Breast epithelium (tissue), 4 donors: ENCODE measurements at regions not wholly inside any gene's neighbourhood (a gene's known extent, or its start where the extent isn't known, plus 50 kb on each side); places are given as distances from the start of the nearest gene placed in this dataset.
A peak's percentile ranks its signal among the peaks of the same experiment; 100 is the strongest.
"Not testable (repeated sequence)": the region's sequence is repeated elsewhere in the genome, so short reads cannot be mapped to it uniquely, and the experiment has no call there.

Experiments used
- DNase-seq, 2 donors: peaks; one replicate each; pipeline ENCODE4 v3.0.0-alpha.2; 2019; ENCODE audit warnings: low spot score in 2 of 2
- H3K27ac ChIP-seq, 2 donors: fragments of 200-600 bp; sonication (generic) in 1 of 2; one replicate each; pipeline ENCODE4 v1.5.1; 2016 to 2019; ENCODE audit warnings: mild to moderate bottlenecking in 1 of 2
- H3K27me3 ChIP-seq, 2 donors: fragments of 200-600 bp; sonication (generic) in 1 of 2; one replicate each; pipeline versions ENCODE4 v1.5.1 to v1.6.0; 2017 to 2019; ENCODE audit warnings: control low read depth in 1 of 2, mild to moderate bottlenecking in 1 of 2
- H3K36me3 ChIP-seq: fragments of 200-600 bp; one replicate; pipeline ENCODE4 v1.5.1; 2019
- H3K4me1 ChIP-seq, 2 donors: fragments of 200-600 bp; sonication (generic); one replicate each; pipeline ENCODE4 v1.5.1; 2016 to 2019; ENCODE audit warnings: control low read depth in 1 of 2
- H3K4me3 ChIP-seq, 3 donors: fragments of 200-600 bp; sonication (generic); 1 replicate in 2 of 3; 2 replicates in 1 of 3; pipeline ENCODE4 v1.5.1; 2016 to 2019; ENCODE audit warnings: mild to moderate bottlenecking in 3 of 3, moderate library complexity in 2 of 3
- H3K9me3 ChIP-seq, 2 donors: fragments of 200-600 bp; sonication (generic) in 1 of 2; one replicate each; pipeline ENCODE4 v1.5.1; 2016 to 2019; ENCODE audit warnings: control low read depth in 1 of 2
- CTCF ChIP-seq, 3 donors: fragments of 450-650 bp; IDR thresholded peaks; one replicate each; pipeline ENCODE4 v1.5.1; 2016 to 2017; ENCODE audit warnings: antibody characterized with exemption in 3 of 3, mild to moderate bottlenecking in 3 of 3, moderate library complexity in 3 of 3
- POLR2A ChIP-seq: fragments of 450-650 bp; IDR thresholded peaks from one replicate; pipeline ENCODE4 v1.6.1; 2016; ENCODE audit warnings: antibody characterized with exemption, mild to moderate bottlenecking, moderate library complexity
- POLR2AphosphoS5 ChIP-seq, 3 donors: sonication (generic); formaldehyde crosslinking; IDR thresholded peaks; one replicate each; pipeline ENCODE4 v1.6.1; 2017; ENCODE audit warnings: antibody characterized with exemption in 3 of 3
- intact Hi-C: fragments of 100-400 bp; cut with DNase I; formaldehyde crosslinking; loops from one replicate; pipeline ENCODE4 v1.15.1; 2023; ENCODE audit warnings: low total_unique reads

- no peaks in the 10 kb centered on the region for H3K27me3 ChIP-seq
- H3K27ac ChIP-seq: no peak overlapping the region
- no peaks in the 10 kb centered on the region for H3K36me3 ChIP-seq
- no peak for DNase-seq
- no peak for TF ChIP-seq CTCF (IDR thresholded peaks at IDR 0.05)
- TF ChIP-seq POLR2AphosphoS5 (IDR thresholded peaks at IDR 0.05): no peak
- no peak for TF ChIP-seq POLR2A
- intact Hi-C loops: no loop called here
- no peak overlapping the region for H3K4me3 ChIP-seq
- no peaks in the 10 kb centered on the region for H3K9me3 ChIP-seq
- H3K4me1 ChIP-seq: no peaks in the 10 kb centered on the region
Observed at GRCh38 chr6:134802426-134803058, 147.4 kb downstream of the ALDH8A1 start.

- DNase-seq: no peak
- no peak for TF ChIP-seq POLR2AphosphoS5 (IDR thresholded peaks at IDR 0.05)
- TF ChIP-seq POLR2A: no peak
- no peak for TF ChIP-seq CTCF (IDR thresholded peaks at IDR 0.05)
- H3K9me3 ChIP-seq: no peaks in the 10 kb centered on the region
- intact Hi-C loops: loop anchor here (1.0 kb wide), 1 partner anchor 9 kb away; no protein-coding TSS in a partner anchor
- no peaks in the 10 kb centered on the region for H3K27me3 ChIP-seq
- no peaks in the 10 kb centered on the region for H3K36me3 ChIP-seq
- no peak overlapping the region for H3K4me3 ChIP-seq
- H3K4me1 ChIP-seq: no peaks in the 10 kb centered on the region
- H3K27ac ChIP-seq: no peak overlapping the region
Observed at GRCh38 chr6:134797400-134798113, 152.3 kb downstream of the ALDH8A1 start.

- DNase-seq: no peak
- intact Hi-C loops: no loop called here
- TF ChIP-seq CTCF (IDR thresholded peaks at IDR 0.05): no peak
- TF ChIP-seq POLR2A: no peak
- no peak for TF ChIP-seq POLR2AphosphoS5 (IDR thresholded peaks at IDR 0.05)
- H3K36me3 ChIP-seq: no peaks in the 10 kb centered on the region
- H3K27ac ChIP-seq: peak overlapping the region in 1 of 2 donors; percentile 13
- no peaks in the 10 kb centered on the region for H3K4me1 ChIP-seq
- no peaks in the 10 kb centered on the region for H3K27me3 ChIP-seq
- H3K4me3 ChIP-seq: no peak overlapping the region
- H3K9me3 ChIP-seq: peaks cover 0 to 18% of the 10 kb centered on the region in 2 donors
Observed at GRCh38 chr6:134795691-134796090, 154.2 kb downstream of the ALDH8A1 start.

GRCh38 chr6:134795001-134795400, 154.9 kb downstream of the ALDH8A1 start:
- Histone ChIP-seq H3K9me3 (peaks cover 0 to 21% of the 10 kb centered on the region in 2 donors), H3K27me3 (no peaks in the 10 kb centered on the region), H3K4me3 (no peak overlapping the region), H3K36me3 (no peaks in the 10 kb centered on the region), H3K4me1 (no peaks in the 10 kb centered on the region), H3K27ac (peak overlapping the region in 1 of 2 donors; percentile 13)
- intact Hi-C loops: no loop called here
- no peak for DNase-seq
- TF ChIP-seq POLR2A (no peak), CTCF (IDR thresholded peaks at IDR 0.05) (no peak), POLR2AphosphoS5 (IDR thresholded peaks at IDR 0.05) (no peak)

- H3K27me3 ChIP-seq, H3K36me3 ChIP-seq, H3K4me1 ChIP-seq, H3K4me3 ChIP-seq, intact Hi-C loops, DNase-seq, H3K27ac ChIP-seq: not testable (repeated sequence)
- H3K9me3 ChIP-seq: peaks cover 0 to 21% of the 10 kb centered on the region in 2 donors
Observed at GRCh38 chr6:134791243-134791843, 158.6 kb downstream of the ALDH8A1 start.
